Astrocyte (in vitro differentiated cells and primary cell): ENCODE measurements at regions not wholly inside any gene's neighbourhood (a gene's known extent, or its start where the extent isn't known, plus 50 kb on each side); places are given as distances from the start of the nearest gene placed in this dataset.

ENCODE experiments used
- DNase-seq: peaks from one replicate; pipeline ENCODE4 v3.0.0-alpha.2; 2010; ENCODE audit warnings: low read depth
- FAIRE-seq: peaks from 2 replicates; lab custom pipeline; 2011; peaks lifted over from hg19 to GRCh38; lab: Jason Lieb, UNC
- H2AFZ ChIP-seq: 2 replicates; pipeline ENCODE4 v1.6.0; 2012; ENCODE audit warnings: low read depth, low read length, inconsistent platforms
- H3K27ac ChIP-seq: 2 replicates; pipeline ENCODE4 v1.5.1; 2011; ENCODE audit warnings: low read depth, low read length, inconsistent platforms
- H3K27me3 ChIP-seq: 2 replicates; pipeline ENCODE4 v1.6.0; 2011; ENCODE audit warnings: low read length, inconsistent platforms; ENCODE audit not compliant: insufficient read depth
- H3K36me3 ChIP-seq: 2 replicates; pipeline ENCODE4 v1.5.1; 2011; ENCODE audit warnings: low read length, inconsistent platforms; ENCODE audit not compliant: insufficient read depth
- H3K4me1 ChIP-seq: 2 replicates; pipeline ENCODE4 v1.5.1; 2011; ENCODE audit warnings: low read length, inconsistent platforms; ENCODE audit not compliant: insufficient read depth
- H3K4me2 ChIP-seq: 2 replicates; pipeline ENCODE4 v1.6.0; 2012; ENCODE audit warnings: low read length, inconsistent platforms
- H3K4me3 ChIP-seq: 2 replicates; pipeline ENCODE4 v1.5.1; 2011; ENCODE audit warnings: low read depth, mild to moderate bottlenecking, low read length, inconsistent platforms; ENCODE audit not compliant: insufficient read depth
- H3K79me2 ChIP-seq: 2 replicates; pipeline ENCODE4 v1.6.0; 2012; ENCODE audit warnings: mild to moderate bottlenecking, low read length, inconsistent platforms; ENCODE audit not compliant: insufficient read depth
- H3K9ac ChIP-seq: 2 replicates; pipeline ENCODE4 v1.6.0; 2012; ENCODE audit warnings: mild to moderate bottlenecking, low read length, inconsistent platforms
- H3K9me3 ChIP-seq: 2 replicates; pipeline ENCODE4 v1.5.1; 2012; ENCODE audit warnings: low read depth, mild to moderate bottlenecking, low read length, inconsistent platforms; ENCODE audit not compliant: insufficient read depth
- H4K20me1 ChIP-seq: 2 replicates; pipeline ENCODE4 v1.6.0; 2012; ENCODE audit warnings: low read length, inconsistent platforms; ENCODE audit not compliant: insufficient read depth
- H3K27ac Mint-ChIP-seq: one replicate; pipeline ENCODE4 v1.8.0; 2021; ENCODE audit warnings: mild to moderate bottlenecking, mixed read lengths; ENCODE audit not compliant: unreplicated experiment
- H3K27me3 Mint-ChIP-seq: one replicate; pipeline ENCODE4 v1.8.0; 2021; ENCODE audit warnings: low read depth, mixed read lengths; ENCODE audit not compliant: unreplicated experiment
- H3K36me3 Mint-ChIP-seq: one replicate; pipeline ENCODE4 v1.8.0; 2021; ENCODE audit warnings: low read depth, mixed read lengths; ENCODE audit not compliant: unreplicated experiment
- H3K4me1 Mint-ChIP-seq: one replicate; pipeline ENCODE4 v1.8.0; 2021; ENCODE audit warnings: low read depth, mixed read lengths; ENCODE audit not compliant: unreplicated experiment
- H3K4me3 Mint-ChIP-seq: one replicate; pipeline ENCODE4 v1.8.0; 2021; ENCODE audit warnings: mild to moderate bottlenecking, moderate library complexity, mixed read lengths; ENCODE audit not compliant: unreplicated experiment
- H3K9me3 Mint-ChIP-seq: one replicate; pipeline ENCODE4 v1.8.0; 2021; ENCODE audit warnings: mild to moderate bottlenecking, mixed read lengths; ENCODE audit not compliant: unreplicated experiment
- CTCF ChIP-seq: IDR thresholded peaks from 2 replicates; pipeline ENCODE4 v1.5.1; 2011; ENCODE audit warnings: low read depth, mild to moderate bottlenecking, inconsistent platforms, low read length, moderate library complexity; ENCODE audit not compliant: insufficient read depth
- EZH2 ChIP-seq: IDR thresholded peaks from 2 replicates; pipeline ENCODE4 v1.6.1; 2012; ENCODE audit warnings: mild to moderate bottlenecking, low read length, inconsistent platforms; ENCODE audit not compliant: insufficient read depth

- no peak for TF ChIP-seq EZH2
- no peak for TF ChIP-seq CTCF
Observed at GRCh38 chr3:24890012-24890411, 395.4 kb upstream of the THRB start.

GRCh38 chr3:24899373-24899772 is 404.7 kb upstream of the THRB start:
- Histone ChIP-seq H4K20me1 (no peaks in the 10 kb centered on the region), H3K79me2 (no peaks in the 10 kb centered on the region), H3K9me3 (no peaks in the 10 kb centered on the region), H3K36me3 (no peaks in the 10 kb centered on the region), H2AFZ (no peak overlapping the region), H3K27ac (no peak overlapping the region), H3K4me2 (no peak overlapping the region), H3K27me3 (no peaks in the 10 kb centered on the region), H3K4me3 (no peak overlapping the region), H3K9ac (no peak overlapping the region), H3K4me1 (no peaks in the 10 kb centered on the region)
- H3K36me3 Mint-ChIP-seq = no peaks in the 10 kb centered on the region
- no peaks in the 10 kb centered on the region for H3K27me3 Mint-ChIP-seq
- no peak overlapping the region for H3K4me3 Mint-ChIP-seq
- DNase-seq (no peak), FAIRE-seq (no peak)
- H3K27ac Mint-ChIP-seq = no peak overlapping the region
- TF ChIP-seq CTCF (no peak), EZH2 (no peak)
- no peaks in the 10 kb centered on the region for H3K9me3 Mint-ChIP-seq
- H3K4me1 Mint-ChIP-seq = no peaks in the 10 kb centered on the region

More at GRCh38 chr3:24890012-24890411, 395.4 kb upstream of the THRB start:
- Mint-ChIP-seq H3K27ac (no peak overlapping the region), H3K36me3 (no peaks in the 10 kb centered on the region), H3K4me3 (no peak overlapping the region), H3K4me1 (no peaks in the 10 kb centered on the region), H3K9me3 (no peaks in the 10 kb centered on the region), H3K27me3 (no peaks in the 10 kb centered on the region)
- H4K20me1 ChIP-seq = no peaks in the 10 kb centered on the region
- no peaks in the 10 kb centered on the region for H3K9me3 ChIP-seq
- FAIRE-seq = no peak
- H3K79me2 ChIP-seq = no peaks in the 10 kb centered on the region
- DNase-seq = no peak
- H3K36me3 ChIP-seq = no peaks in the 10 kb centered on the region
- H3K4me2 ChIP-seq = no peak overlapping the region
- no peaks in the 10 kb centered on the region for H3K27me3 ChIP-seq
- H3K4me3 ChIP-seq = no peak overlapping the region
- no peaks in the 10 kb centered on the region for H3K4me1 ChIP-seq
- no peak overlapping the region for H3K27ac ChIP-seq
- H3K9ac ChIP-seq = no peak overlapping the region
- no peak overlapping the region for H2AFZ ChIP-seq

- no peak overlapping the region for H3K4me2 ChIP-seq
- no peak overlapping the region for H3K27ac ChIP-seq
- no peaks in the 10 kb centered on the region for H3K36me3 ChIP-seq
- H3K27me3 Mint-ChIP-seq = no peaks in the 10 kb centered on the region
- no peak overlapping the region for H3K27ac Mint-ChIP-seq
- H4K20me1 ChIP-seq = no peaks in the 10 kb centered on the region
- H3K9me3 ChIP-seq = no peaks in the 10 kb centered on the region
- H3K36me3 Mint-ChIP-seq = no peaks in the 10 kb centered on the region
- H3K4me3 Mint-ChIP-seq = no peak overlapping the region
- no peak overlapping the region for H3K9ac ChIP-seq
- H2AFZ ChIP-seq = no peak overlapping the region
- DNase-seq (no peak), FAIRE-seq (no peak)
- no peaks in the 10 kb centered on the region for H3K4me1 ChIP-seq
- TF ChIP-seq CTCF (no peak), EZH2 (no peak)
- no peaks in the 10 kb centered on the region for H3K79me2 ChIP-seq
- H3K9me3 Mint-ChIP-seq = no peaks in the 10 kb centered on the region
- no peaks in the 10 kb centered on the region for H3K4me1 Mint-ChIP-seq
- no peak overlapping the region for H3K4me3 ChIP-seq
- H3K27me3 ChIP-seq = no peaks in the 10 kb centered on the region
Observed at GRCh38 chr3:24899901-24900603, 405.4 kb upstream of the THRB start.
